Body of pancreas (tissue), 4 donors: ENCODE measurements at regions not wholly inside any gene's neighbourhood (a gene's known extent, or its start where the extent isn't known, plus 50 kb on each side); places are given as distances from the start of the nearest gene placed in this dataset.

Experiments
- ATAC-seq: fragments of 150-250 bp; one replicate; pipeline ENCODE4 v1.9.1; 2016
- DNase-seq, 4 donors: peaks; one replicate each; pipeline ENCODE4 v3.0.0-alpha.2; 2019
- H3K27ac ChIP-seq, 4 donors: fragments of 200-600 bp; sonication (generic); 1 replicate in 3 of 4; 2 replicates in 1 of 4; pipeline versions ENCODE4 v1.5.1 to v1.6.1; 2016 to 2019; ENCODE audit warnings: mild to moderate bottlenecking in 1 of 4, mixed read lengths in 1 of 4, moderate library complexity in 1 of 4
- H3K27me3 ChIP-seq, 2 donors: fragments of 200-600 bp; sonication (generic); one replicate each; pipeline ENCODE4 v1.6.0; 2016; ENCODE audit warnings: mild to moderate bottlenecking in 1 of 2
- H3K36me3 ChIP-seq, 2 donors: fragments of 200-600 bp; sonication (generic); replicated peaks in 1 of 2; 2 replicates each; pipeline ENCODE4 v1.5.1; 2016; ENCODE audit warnings: low read depth in 2 of 2; ENCODE audit not compliant: insufficient read depth in 1 of 2
- H3K4me1 ChIP-seq: fragments of 200-600 bp; sonication (generic); one replicate; pipeline ENCODE4 v1.6.0; 2016
- H3K4me3 ChIP-seq, 2 donors: fragments of 200-600 bp; sonication (generic); 1 replicate in 1 of 2; 2 replicates in 1 of 2; pipeline ENCODE4 v1.5.1; 2016 to 2019
- H3K9me3 ChIP-seq, 3 donors: fragments of 200-600 bp; sonication (generic); 1 replicate in 2 of 3; 2 replicates in 1 of 3; pipeline ENCODE4 v1.5.1; 2016
- POLR2A ChIP-seq, 3 donors: fragments of 450-650 bp; IDR thresholded peaks; one replicate each; pipeline ENCODE4 v1.6.1; 2016; ENCODE audit warnings: antibody characterized with exemption in 3 of 3, mild to moderate bottlenecking in 2 of 3
- WGBS, 2 donors: methylation state at CpG; one replicate each; pipeline ENCODE4 v1.1.5; 2017; 5-methylcytosine and 5-hydroxymethylcytosine counted together
- intact Hi-C: fragments of 100-400 bp; cut with DNase I; formaldehyde crosslinking; loops from one replicate; pipeline ENCODE4 v1.15.1; 2023
- TF ChIP-seq, protein P1 (sequence below), 7 experiments: fragments of 450-650 bp in 4 of 7; fragments of 200-600 bp in 3 of 7; sonication (generic) in 3 of 7; IDR thresholded peaks; one replicate each; pipeline ENCODE4 v1.5.1; 2016 to 2019; ENCODE audit warnings: antibody characterized with exemption in 7 of 7

DNA sequence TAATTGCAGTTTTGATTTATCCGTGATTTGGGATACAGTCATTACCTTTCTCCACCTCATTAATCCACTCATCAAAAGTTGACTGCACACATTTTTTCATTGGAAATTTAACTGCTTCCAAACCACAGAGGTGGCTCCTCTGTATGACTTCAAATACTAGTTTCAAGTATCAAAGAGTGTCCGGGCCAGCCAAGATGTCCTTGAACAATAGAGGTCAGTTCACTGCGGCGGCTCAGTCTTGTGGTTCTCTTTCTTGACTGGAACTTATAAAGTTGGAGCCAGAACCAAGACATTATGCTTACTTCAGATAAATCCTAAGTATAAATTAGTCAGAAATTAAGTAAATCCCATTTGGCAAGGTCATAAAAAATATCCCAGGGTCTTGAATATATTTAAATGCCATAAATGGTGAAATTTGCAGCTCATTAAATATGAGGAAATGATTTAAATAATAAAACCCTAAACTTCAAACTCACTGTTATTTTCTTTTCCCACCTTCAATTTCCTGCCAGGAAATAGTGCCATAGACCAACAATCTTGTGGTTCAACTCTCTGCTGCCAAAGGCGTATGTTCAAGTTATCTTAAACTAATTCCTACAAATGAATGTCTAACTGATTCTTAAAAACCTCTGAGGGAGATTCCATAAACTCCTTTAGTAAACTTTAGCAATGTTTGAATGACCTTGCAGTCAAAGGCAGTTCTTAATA is 360.8 kb downstream of the AEBP2 start:
- TF ChIP-seq, protein P1, sequence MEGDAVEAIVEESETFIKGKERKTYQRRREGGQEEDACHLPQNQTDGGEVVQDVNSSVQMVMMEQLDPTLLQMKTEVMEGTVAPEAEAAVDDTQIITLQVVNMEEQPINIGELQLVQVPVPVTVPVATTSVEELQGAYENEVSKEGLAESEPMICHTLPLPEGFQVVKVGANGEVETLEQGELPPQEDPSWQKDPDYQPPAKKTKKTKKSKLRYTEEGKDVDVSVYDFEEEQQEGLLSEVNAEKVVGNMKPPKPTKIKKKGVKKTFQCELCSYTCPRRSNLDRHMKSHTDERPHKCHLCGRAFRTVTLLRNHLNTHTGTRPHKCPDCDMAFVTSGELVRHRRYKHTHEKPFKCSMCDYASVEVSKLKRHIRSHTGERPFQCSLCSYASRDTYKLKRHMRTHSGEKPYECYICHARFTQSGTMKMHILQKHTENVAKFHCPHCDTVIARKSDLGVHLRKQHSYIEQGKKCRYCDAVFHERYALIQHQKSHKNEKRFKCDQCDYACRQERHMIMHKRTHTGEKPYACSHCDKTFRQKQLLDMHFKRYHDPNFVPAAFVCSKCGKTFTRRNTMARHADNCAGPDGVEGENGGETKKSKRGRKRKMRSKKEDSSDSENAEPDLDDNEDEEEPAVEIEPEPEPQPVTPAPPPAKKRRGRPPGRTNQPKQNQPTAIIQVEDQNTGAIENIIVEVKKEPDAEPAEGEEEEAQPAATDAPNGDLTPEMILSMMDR (IDR thresholded peaks at IDR 0.05), result no peak
- Histone ChIP-seq H3K36me3 (no peaks in the 10 kb centered on the region), H3K27me3 (no peaks in the 10 kb centered on the region), H3K27ac (no peak overlapping the region), H3K9me3 (no peaks in the 10 kb centered on the region), H3K4me1 (peaks cover 7% of the 10 kb centered on the region), H3K4me3 (no peak overlapping the region)
- WGBS, 2 donors, result 44 to 52% methylated on average over 5 of the region's 5 CpGs
- no peak for DNase-seq
- intact Hi-C loops, result no loop called here
- no peak for ATAC-seq

DNA sequence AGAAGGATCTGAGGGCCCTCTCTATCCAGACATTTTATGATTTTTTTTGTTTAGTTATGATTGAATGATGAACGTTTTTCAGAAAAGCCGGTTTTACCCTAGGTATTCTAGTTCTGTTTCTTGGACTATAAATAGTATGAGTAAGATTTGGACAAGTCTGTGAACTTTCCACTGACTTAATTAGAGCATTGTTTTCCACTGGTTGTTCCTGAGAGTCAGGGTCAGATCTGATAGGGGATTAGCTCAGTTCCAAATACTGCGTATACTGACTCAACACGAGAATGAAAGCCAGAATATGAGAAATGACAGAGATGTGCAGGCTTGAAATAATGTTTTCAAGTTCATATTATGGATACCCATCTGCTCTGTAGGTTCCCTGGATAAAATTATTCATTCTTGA is 361.6 kb downstream of the AEBP2 start:
- Histone ChIP-seq H3K27me3 (no peaks in the 10 kb centered on the region), H3K36me3 (no peaks in the 10 kb centered on the region), H3K9me3 (no peaks in the 10 kb centered on the region), H3K27ac (no peak overlapping the region), H3K4me3 (no peak overlapping the region), H3K4me1 (peaks cover 7% of the 10 kb centered on the region)
- TF ChIP-seq, protein P1 (IDR thresholded peaks at IDR 0.05), result no peak
- no peak for TF ChIP-seq POLR2A (IDR thresholded peaks at IDR 0.05)
- 26 to 32% methylated on average over 4 of the region's 4 CpGs for WGBS, 2 donors
- ATAC-seq, result no peak
- intact Hi-C loops, result no loop called here
- DNase-seq, result no peak

DNA sequence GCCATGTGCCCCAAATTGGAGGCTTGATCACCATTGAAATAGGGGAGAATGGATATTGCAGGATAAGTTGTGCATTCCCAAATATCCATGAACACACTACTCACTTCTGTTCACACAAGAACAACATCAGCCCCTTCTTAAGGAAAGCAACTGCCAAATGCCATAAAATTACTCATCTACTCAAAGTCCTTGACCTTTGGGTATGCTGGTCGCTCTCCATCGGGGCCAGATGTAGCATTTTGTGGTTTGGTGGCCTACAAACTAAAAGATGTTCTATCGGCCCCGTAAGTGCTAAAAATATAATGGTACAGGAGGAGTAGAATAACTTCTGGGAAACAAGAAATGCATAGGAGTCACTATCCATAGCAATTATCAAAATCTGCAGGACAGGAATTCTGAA is 362.6 kb downstream of the AEBP2 start:
- ATAC-seq (no peak), DNase-seq (no peak)
- Histone ChIP-seq H3K4me3 (no peak overlapping the region), H3K4me1 (peaks cover 7% of the 10 kb centered on the region), H3K36me3 (no peaks in the 10 kb centered on the region), H3K27me3 (no peaks in the 10 kb centered on the region), H3K27ac (no peak overlapping the region), H3K9me3 (no peaks in the 10 kb centered on the region)
- intact Hi-C loops, result no loop called here
- 85 to 98% methylated on average over 4 of the region's 4 CpGs for WGBS, 2 donors
- no peak for TF ChIP-seq POLR2A (IDR thresholded peaks at IDR 0.05)
- TF ChIP-seq, protein P1 (IDR thresholded peaks at IDR 0.05), result no peak

DNA sequence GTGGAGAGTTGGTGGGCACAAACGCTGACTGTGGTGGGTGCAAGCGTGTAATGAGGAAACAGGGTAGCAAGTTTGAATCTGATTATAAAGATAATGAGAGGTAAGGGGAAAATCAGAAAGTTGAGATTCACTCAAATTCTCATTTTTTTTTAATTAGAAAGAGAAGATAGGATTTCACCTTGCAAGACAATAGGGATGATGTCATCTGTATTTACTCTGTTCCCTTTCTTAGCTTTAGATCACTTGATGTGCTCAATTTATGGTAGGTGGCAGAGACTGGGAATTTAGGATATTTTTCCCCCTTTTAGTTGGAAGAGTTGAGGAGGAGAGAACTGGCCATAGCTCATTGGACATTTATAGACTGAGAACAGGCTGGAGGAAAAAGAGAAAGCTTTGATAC is 363.6 kb downstream of the AEBP2 start:
- no peak for TF ChIP-seq POLR2A (IDR thresholded peaks at IDR 0.05)
- TF ChIP-seq, protein P1 (IDR thresholded peaks at IDR 0.05), result no peak
- ATAC-seq (no peak), DNase-seq (no peak)
- WGBS, 2 donors, result 88 to 90% methylated on average over 2 of the region's 2 CpGs
- Histone ChIP-seq H3K9me3 (no peaks in the 10 kb centered on the region), H3K27me3 (no peaks in the 10 kb centered on the region), H3K4me1 (peaks cover 7% of the 10 kb centered on the region), H3K36me3 (no peaks in the 10 kb centered on the region), H3K4me3 (no peak overlapping the region), H3K27ac (no peak overlapping the region)
- intact Hi-C loops, result no loop called here

DNA sequence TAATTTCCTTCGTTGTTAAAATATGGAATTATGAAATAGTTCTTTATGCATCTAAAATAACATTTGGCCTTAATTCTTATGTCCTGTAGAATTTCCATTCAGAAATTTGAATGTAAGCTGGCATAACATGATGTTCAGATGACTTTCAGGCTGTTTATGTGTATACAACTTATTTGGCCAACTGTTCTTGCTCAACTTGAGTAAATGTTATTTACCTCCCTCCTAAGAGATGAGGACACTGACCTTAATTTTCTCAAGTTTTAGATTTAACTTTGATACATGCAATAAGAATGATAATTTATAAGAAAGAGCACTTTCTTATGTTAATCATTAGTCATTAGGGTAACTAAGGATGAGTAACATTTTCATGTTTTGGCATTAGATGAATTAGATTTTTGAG is 365.4 kb downstream of the AEBP2 start:
- intact Hi-C loops, result no loop called here
- TF ChIP-seq, protein P1 (IDR thresholded peaks at IDR 0.05), result no peak
- TF ChIP-seq POLR2A (IDR thresholded peaks at IDR 0.05), result no peak
- no peaks in the 10 kb centered on the region for H3K9me3 ChIP-seq
- peaks cover 7% of the 10 kb centered on the region for H3K4me1 ChIP-seq
- ATAC-seq (no peak), DNase-seq (no peak)
- H3K27ac ChIP-seq, result no peak overlapping the region
- no peaks in the 10 kb centered on the region for H3K27me3 ChIP-seq
- no peak overlapping the region for H3K4me3 ChIP-seq
- H3K36me3 ChIP-seq, result no peaks in the 10 kb centered on the region
- WGBS, 2 donors, result 90 to 93% methylated on average over 1 of the region's 1 CpG
